IMR-90 (cell line): ENCODE measurements at regions not wholly inside any gene's neighbourhood (a gene's known extent, or its start where the extent isn't known, plus 50 kb on each side); places are given as distances from the start of the nearest gene placed in this dataset.

Source experiments
- CEBPB ChIP-seq: IDR thresholded peaks from 2 replicates; pipeline ENCODE4 v1.6.1; 2012; ENCODE audit warnings: low read depth, low read length, improper control_type of control experiment
- CTCF ChIP-seq: conservative IDR thresholded peaks from 2 replicates; pipeline ENCODE4 v1.5.1; 2012; ENCODE audit warnings: mild to moderate bottlenecking, low read depth, low read length, improper control_type of control experiment
- MAZ ChIP-seq: IDR thresholded peaks from 2 replicates; pipeline ENCODE4 v1.6.1; 2012; ENCODE audit warnings: low read depth, mild to moderate bottlenecking, low read length, improper control_type of control experiment, moderate library complexity, borderline replicate concordance
- NFE2L2 ChIP-seq: fragments of 150-350 bp; IDR thresholded peaks from 2 replicates; pipeline ENCODE4 v1.6.1; 2016; ENCODE audit warnings: low read depth, mild to moderate bottlenecking, low read length
- POLR2A ChIP-seq: IDR thresholded peaks from 2 replicates; pipeline ENCODE4 v1.6.1; 2012; ENCODE audit warnings: mild to moderate bottlenecking, low read depth, low read length

- no peak for TF ChIP-seq POLR2A
- no peak for TF ChIP-seq CTCF
- no peak for TF ChIP-seq MAZ
- TF ChIP-seq NFE2L2: no peak
- TF ChIP-seq CEBPB: no peak
Measured at GRCh38 chr1:79074975-79075374, 68.4 kb upstream of the ADGRL4 start.
